Endothelial cell of umbilical vein (primary cell): ENCODE measurements at regions not wholly inside any gene's neighbourhood (a gene's known extent, or its start where the extent isn't known, plus 50 kb on each side); places are given as distances from the start of the nearest gene placed in this dataset.

ENCODE experiments used
- BruUV-seq: library from RNA; stranded (reverse); fragments of 400-500 nt; replicated peaks from 2 replicates; lab custom pipeline; 2021; lab: Mats Ljungman, UMichigan
- CTCF ChIA-PET: fragments of 300-600, 350-600 bp; sonication (Branson Sonifier 250); formaldehyde crosslinking; loops from one replicate; lab custom pipeline; 2021; ENCODE audit warnings: antibody characterized with exemption, inconsistent platforms; lab: Charles Lee
- POLR2A ChIA-PET: fragments of 300-600, 350-600 bp; sonication (Branson Sonifier 250); formaldehyde crosslinking; loops from one replicate; lab custom pipeline; 2021; ENCODE audit warnings: antibody characterized with exemption, inconsistent platforms; lab: Charles Lee
- DNase-seq: peaks from one replicate; pipeline ENCODE4 v3.0.0-alpha.2; 2011; ENCODE audit warnings: low read depth, low spot score
- FAIRE-seq: peaks from 2 replicates; lab custom pipeline; 2011; peaks lifted over from hg19 to GRCh38; lab: Jason Lieb, UNC
- H2AFZ ChIP-seq: 2 replicates; pipeline ENCODE4 v1.6.0; 2012; ENCODE audit warnings: low read depth, low read length, control low read depth, inconsistent platforms
- H3K27ac ChIP-seq: 2 replicates; pipeline ENCODE4 v1.5.1; 2011; ENCODE audit warnings: low read depth, mild to moderate bottlenecking, control low read depth, low read length, moderate library complexity; ENCODE audit not compliant: insufficient read depth
- H3K27me3 ChIP-seq, 2 experiments: 2 replicates each; pipeline versions ENCODE4 v1.6.0 to v1.6.1; 2011; ENCODE audit warnings: low read length in 2 of 2, mixed read lengths in 1 of 2; ENCODE audit not compliant: control insufficient read depth in 2 of 2, insufficient read depth in 2 of 2
- H3K36me3 ChIP-seq, 2 experiments: 2 replicates in 1 of 2; 3 replicates in 1 of 2; pipeline ENCODE4 v1.5.1; 2011; ENCODE audit warnings: low read length in 2 of 2, mild to moderate bottlenecking in 1 of 2, moderate library complexity in 1 of 2; ENCODE audit not compliant: control insufficient read depth in 2 of 2, insufficient read depth in 2 of 2; ENCODE audit errors: extremely low read depth in 1 of 2
- H3K4me1 ChIP-seq: 3 replicates; pipeline ENCODE4 v1.5.1; 2011; ENCODE audit warnings: mild to moderate bottlenecking, low read length; ENCODE audit not compliant: control insufficient read depth, insufficient read depth; ENCODE audit errors: extremely low read depth
- H3K4me2 ChIP-seq: 2 replicates; pipeline ENCODE4 v1.6.1; 2011; ENCODE audit warnings: low read length, control low read depth, mixed read lengths; ENCODE audit not compliant: insufficient read depth
- H3K4me3 ChIP-seq, 3 experiments: fragments of 200-600 bp in 1 of 3; sonication (generic), shearing (Covaris generic) in 1 of 3; replicated peaks in 1 of 3; 2 replicates each; pipeline ENCODE4 v1.5.1; 2011 to 2016; ENCODE audit warnings: control low read depth in 3 of 3, low read length in 3 of 3, mild to moderate bottlenecking in 2 of 3, inconsistent platforms in 1 of 3, low read depth in 1 of 3, moderate library complexity in 1 of 3; ENCODE audit not compliant: insufficient read depth in 1 of 3
- H3K79me2 ChIP-seq: 2 replicates; pipeline ENCODE4 v1.6.0; 2012; ENCODE audit warnings: low read length, inconsistent platforms; ENCODE audit not compliant: control insufficient read depth, insufficient read depth
- H3K9ac ChIP-seq: replicated peaks from 2 replicates; pipeline ENCODE3; 2011; ENCODE audit warnings: low read length, control low read depth; ENCODE audit not compliant: insufficient read depth; ENCODE audit errors: extremely low read depth
- H3K9me1 ChIP-seq: replicated peaks from 3 replicates; pipeline ENCODE4 v1.6.0; 2011; ENCODE audit warnings: mild to moderate bottlenecking, low read length; ENCODE audit not compliant: control insufficient read depth, insufficient read depth; ENCODE audit errors: extremely low read depth
- H3K9me3 ChIP-seq: replicated peaks from 2 replicates; pipeline ENCODE4 v1.5.1; 2012; ENCODE audit warnings: low read length, inconsistent platforms; ENCODE audit not compliant: control insufficient read depth, insufficient read depth
- H4K20me1 ChIP-seq: replicated peaks from 2 replicates; pipeline ENCODE3; 2011; ENCODE audit warnings: mild to moderate bottlenecking, low read length; ENCODE audit not compliant: control insufficient read depth, insufficient read depth; ENCODE audit errors: extremely low read depth
- EZH2 ChIP-seq: IDR thresholded peaks from 2 replicates; pipeline ENCODE4 v1.6.1; 2012; ENCODE audit warnings: borderline replicate concordance, low read depth, mild to moderate bottlenecking, moderate library complexity, low read length, inconsistent platforms; ENCODE audit not compliant: severe bottlenecking
- GATA2 ChIP-seq: IDR thresholded peaks from 2 replicates; pipeline ENCODE4 v1.7.0; 2011; ENCODE audit warnings: low read depth, mild to moderate bottlenecking, moderate library complexity, mixed read lengths, low read length; ENCODE audit not compliant: insufficient read length, insufficient read depth
- JUN ChIP-seq: IDR thresholded peaks from 2 replicates; pipeline ENCODE4 v1.6.1; 2011; ENCODE audit warnings: borderline replicate concordance, low read depth; ENCODE audit not compliant: insufficient read length, insufficient read depth
- MYC ChIP-seq: IDR thresholded peaks from one replicate; pipeline ENCODE4 v1.6.1; 2011; ENCODE audit warnings: mild to moderate bottlenecking, low read depth, low read length
- POLR2A ChIP-seq: IDR thresholded peaks from 2 replicates; pipeline ENCODE4 v1.6.1; 2012; ENCODE audit warnings: low read depth, mild to moderate bottlenecking, control low read depth, low read length
- POLR2AphosphoS5 ChIP-seq: IDR thresholded peaks from 2 replicates; pipeline ENCODE4 v1.6.1; 2012; ENCODE audit warnings: low read depth, mild to moderate bottlenecking, control low read depth, low read length, moderate library complexity; ENCODE audit not compliant: insufficient read depth
- dilution Hi-C: fragments of 300-500 bp; cut with MboI; formaldehyde crosslinking; loops from one replicate; pipeline ENCODE4 v1.15.0; 2019; ENCODE audit warnings: low sequenced_read_pairs; ENCODE audit not compliant: extremely low pct_ligation_motif_present
- intact Hi-C: fragments of 100-400 bp; cut with micrococcal nuclease; formaldehyde crosslinking; loops from one replicate; pipeline ENCODE4 v1.10.0; 2022
- TF ChIP-seq, protein P1 (sequence below): IDR thresholded peaks from 2 replicates; pipeline ENCODE4 v1.6.1; 2011; ENCODE audit not compliant: insufficient read depth, insufficient read length
- TF ChIP-seq, protein P2 (sequence below), 2 donors: IDR thresholded peaks; 1 replicate in 1 of 2; 2 replicates in 1 of 2; pipeline ENCODE4 v1.5.1; 2011; ENCODE audit warnings: low read length in 2 of 2, mild to moderate bottlenecking in 2 of 2, moderate library complexity in 2 of 2, control low read depth in 1 of 2, inconsistent platforms in 1 of 2, low read depth in 1 of 2; ENCODE audit not compliant: insufficient read depth in 1 of 2; ENCODE audit errors: extremely low read depth in 1 of 2

DNA sequence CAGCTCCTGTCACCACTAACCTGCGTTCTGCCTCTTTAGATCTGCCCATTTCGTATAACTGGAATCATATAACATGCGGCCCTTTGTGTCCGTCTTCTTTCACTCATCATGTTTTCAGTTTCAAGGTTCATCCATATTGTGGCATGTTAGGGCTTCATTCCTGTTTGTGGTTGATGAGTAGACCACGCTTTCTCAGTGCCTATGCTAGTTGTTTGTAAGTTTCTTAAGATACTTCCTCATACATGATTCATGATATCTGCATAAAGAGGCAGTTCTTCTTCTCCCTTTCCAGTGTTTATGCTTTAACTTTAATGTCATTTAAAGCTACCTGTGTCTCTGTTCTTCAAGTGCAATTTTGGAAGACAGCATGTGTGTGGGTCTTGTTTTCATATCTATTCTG, 79.5 kb upstream of the FAM20C start:
- Histone ChIP-seq H2AFZ (no peak overlapping the region), H3K27ac (no peak overlapping the region), H3K9me3 (no peaks in the 10 kb centered on the region), H3K9me1 (no peaks in the 10 kb centered on the region), H3K4me2 (no peak overlapping the region), H3K36me3 (no peaks in the 10 kb centered on the region), H3K79me2 (no peaks in the 10 kb centered on the region), H4K20me1 (no peaks in the 10 kb centered on the region), H3K27me3 (peaks cover 4 to 6% of the 10 kb centered on the region in 2 experiments), H3K9ac (no peak overlapping the region), H3K4me3 (no peak overlapping the region), H3K4me1 (no peaks in the 10 kb centered on the region)
- FAIRE-seq (no peak), DNase-seq (no peak)
- ChIA-PET CTCF (no interaction called here), POLR2A (no interaction called here)
- dilution Hi-C loops (no loop called here), intact Hi-C loops (no loop called here)
- TF ChIP-seq JUN, result no peak
- no peak for TF ChIP-seq EZH2
- TF ChIP-seq GATA2, result no peak
- TF ChIP-seq, protein P1, sequence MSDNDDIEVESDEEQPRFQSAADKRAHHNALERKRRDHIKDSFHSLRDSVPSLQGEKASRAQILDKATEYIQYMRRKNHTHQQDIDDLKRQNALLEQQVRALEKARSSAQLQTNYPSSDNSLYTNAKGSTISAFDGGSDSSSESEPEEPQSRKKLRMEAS, result no peak
- no peak for TF ChIP-seq POLR2AphosphoS5
- TF ChIP-seq POLR2A, result no peak
- no peak for TF ChIP-seq MYC
- TF ChIP-seq, protein P2, sequence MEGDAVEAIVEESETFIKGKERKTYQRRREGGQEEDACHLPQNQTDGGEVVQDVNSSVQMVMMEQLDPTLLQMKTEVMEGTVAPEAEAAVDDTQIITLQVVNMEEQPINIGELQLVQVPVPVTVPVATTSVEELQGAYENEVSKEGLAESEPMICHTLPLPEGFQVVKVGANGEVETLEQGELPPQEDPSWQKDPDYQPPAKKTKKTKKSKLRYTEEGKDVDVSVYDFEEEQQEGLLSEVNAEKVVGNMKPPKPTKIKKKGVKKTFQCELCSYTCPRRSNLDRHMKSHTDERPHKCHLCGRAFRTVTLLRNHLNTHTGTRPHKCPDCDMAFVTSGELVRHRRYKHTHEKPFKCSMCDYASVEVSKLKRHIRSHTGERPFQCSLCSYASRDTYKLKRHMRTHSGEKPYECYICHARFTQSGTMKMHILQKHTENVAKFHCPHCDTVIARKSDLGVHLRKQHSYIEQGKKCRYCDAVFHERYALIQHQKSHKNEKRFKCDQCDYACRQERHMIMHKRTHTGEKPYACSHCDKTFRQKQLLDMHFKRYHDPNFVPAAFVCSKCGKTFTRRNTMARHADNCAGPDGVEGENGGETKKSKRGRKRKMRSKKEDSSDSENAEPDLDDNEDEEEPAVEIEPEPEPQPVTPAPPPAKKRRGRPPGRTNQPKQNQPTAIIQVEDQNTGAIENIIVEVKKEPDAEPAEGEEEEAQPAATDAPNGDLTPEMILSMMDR (IDR thresholded peaks at IDR 0.05; ENCODE audit: extremely low read depth in 1 of 2, insufficient read depth in 1 of 2, low read depth in 1 of 2, low read length in 2 of 2), result no peak
- no TSS peak for BruUV-seq
